ENCODE measurements at regions not wholly inside any gene's neighbourhood (a gene's known extent, or its start where the extent isn't known, plus 50 kb on each side); places are given as distances from the start of the nearest gene placed in this dataset.

- no peak overlapping the region for H3K27ac ChIP-seq
- no peaks in the 10 kb centered on the region for H3K36me3 ChIP-seq
- no peaks in the 10 kb centered on the region for H3K27me3 ChIP-seq
- H3K4me3 ChIP-seq, result no peak overlapping the region
- TF ChIP-seq POLR2AphosphoS5 (IDR thresholded peaks at IDR 0.05) (no peak), POLR2A (IDR thresholded peaks at IDR 0.05) (no peak), EP300 (IDR thresholded peaks at IDR 0.05) (no peak)
- TF ChIP-seq, protein P1, sequence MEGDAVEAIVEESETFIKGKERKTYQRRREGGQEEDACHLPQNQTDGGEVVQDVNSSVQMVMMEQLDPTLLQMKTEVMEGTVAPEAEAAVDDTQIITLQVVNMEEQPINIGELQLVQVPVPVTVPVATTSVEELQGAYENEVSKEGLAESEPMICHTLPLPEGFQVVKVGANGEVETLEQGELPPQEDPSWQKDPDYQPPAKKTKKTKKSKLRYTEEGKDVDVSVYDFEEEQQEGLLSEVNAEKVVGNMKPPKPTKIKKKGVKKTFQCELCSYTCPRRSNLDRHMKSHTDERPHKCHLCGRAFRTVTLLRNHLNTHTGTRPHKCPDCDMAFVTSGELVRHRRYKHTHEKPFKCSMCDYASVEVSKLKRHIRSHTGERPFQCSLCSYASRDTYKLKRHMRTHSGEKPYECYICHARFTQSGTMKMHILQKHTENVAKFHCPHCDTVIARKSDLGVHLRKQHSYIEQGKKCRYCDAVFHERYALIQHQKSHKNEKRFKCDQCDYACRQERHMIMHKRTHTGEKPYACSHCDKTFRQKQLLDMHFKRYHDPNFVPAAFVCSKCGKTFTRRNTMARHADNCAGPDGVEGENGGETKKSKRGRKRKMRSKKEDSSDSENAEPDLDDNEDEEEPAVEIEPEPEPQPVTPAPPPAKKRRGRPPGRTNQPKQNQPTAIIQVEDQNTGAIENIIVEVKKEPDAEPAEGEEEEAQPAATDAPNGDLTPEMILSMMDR (IDR thresholded peaks at IDR 0.05), result no peak
- no peak for DNase-seq
- intact Hi-C loops (cut with DNase I), result no loop called here
- no peaks in the 10 kb centered on the region for H3K9me3 ChIP-seq
- no peaks in the 10 kb centered on the region for H3K4me1 ChIP-seq
- WGBS, 2 donors, result 90 to 94% methylated on average over 3 of the region's 3 CpGs
These were observed 269.4 kb upstream of the TANK start for GRCh38 chr2:160890667-160891352.

DNA sequence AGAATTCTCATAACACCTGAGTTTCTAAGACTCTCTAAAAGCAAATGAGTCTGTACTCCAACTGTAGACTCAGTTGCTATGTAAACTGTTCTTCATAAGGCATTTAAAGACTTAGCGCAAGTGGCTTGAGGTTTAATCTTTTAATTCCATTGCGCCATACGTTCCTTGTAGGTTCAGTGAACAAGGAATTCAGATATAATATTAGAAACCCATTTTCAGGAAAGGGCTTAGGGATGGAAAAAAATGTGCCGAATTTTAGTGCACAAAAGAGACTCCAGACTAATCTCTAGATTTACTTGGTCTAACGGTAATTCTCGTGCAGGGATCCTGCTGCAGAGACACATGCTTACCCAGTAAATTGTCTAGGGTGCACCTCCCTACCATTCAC, 268.9 kb upstream of the TANK start:
- 95 to 96% methylated on average over 6 of the region's 6 CpGs for WGBS, 2 donors
- no peaks in the 10 kb centered on the region for H3K9me3 ChIP-seq
- TF ChIP-seq, protein P1 (IDR thresholded peaks at IDR 0.05), result no peak
- no peak for TF ChIP-seq POLR2AphosphoS5 (IDR thresholded peaks at IDR 0.05)
- TF ChIP-seq POLR2A (IDR thresholded peaks at IDR 0.05), result no peak
- no peak for TF ChIP-seq EP300 (IDR thresholded peaks at IDR 0.05)
- intact Hi-C loops (cut with DNase I), result no loop called here
- H3K27ac ChIP-seq, result no peak overlapping the region
- DNase-seq, result no peak
- no peaks in the 10 kb centered on the region for H3K4me1 ChIP-seq
- no peaks in the 10 kb centered on the region for H3K36me3 ChIP-seq
- H3K4me3 ChIP-seq, result no peak overlapping the region
- no peaks in the 10 kb centered on the region for H3K27me3 ChIP-seq

- H3K4me3 ChIP-seq, result no peak overlapping the region
- intact Hi-C loops (cut with DNase I), result no loop called here
- TF ChIP-seq, protein P1 (IDR thresholded peaks at IDR 0.05), result no peak
- TF ChIP-seq POLR2AphosphoS5 (IDR thresholded peaks at IDR 0.05), result no peak
- H3K4me1 ChIP-seq, result no peaks in the 10 kb centered on the region
- no peak overlapping the region for H3K27ac ChIP-seq
- H3K9me3 ChIP-seq, result no peaks in the 10 kb centered on the region
- H3K36me3 ChIP-seq, result no peaks in the 10 kb centered on the region
- DNase-seq, result no peak
- no peaks in the 10 kb centered on the region for H3K27me3 ChIP-seq
- 69 to 80% methylated on average over 7 of the region's 7 CpGs for WGBS, 2 donors
These were observed 268.0 kb upstream of the TANK start for GRCh38 chr2:160892204-160892603.

GRCh38 chr2:160893581-160893980, 266.6 kb upstream of the TANK start:
- TF ChIP-seq POLR2AphosphoS5 (IDR thresholded peaks at IDR 0.05) (no peak), EP300 (IDR thresholded peaks at IDR 0.05) (no peak), POLR2A (IDR thresholded peaks at IDR 0.05) (no peak)
- TF ChIP-seq, protein P1 (IDR thresholded peaks at IDR 0.05), result no peak
- WGBS, 2 donors, result 83 to 84% methylated on average over 8 of the region's 8 CpGs

More at GRCh38 chr2:160893581-160893980, 266.6 kb upstream of the TANK start:
- Histone ChIP-seq H3K4me3 (no peak overlapping the region), H3K27me3 (no peaks in the 10 kb centered on the region), H3K36me3 (no peaks in the 10 kb centered on the region), H3K9me3 (no peaks in the 10 kb centered on the region), H3K4me1 (no peaks in the 10 kb centered on the region), H3K27ac (no peak overlapping the region)
- intact Hi-C loops (cut with DNase I), result no loop called here
- DNase-seq, result no peak
